ENCODE measurements at regions not wholly inside any gene's neighbourhood (a gene's known extent, or its start where the extent isn't known, plus 50 kb on each side); places are given as distances from the start of the nearest gene placed in this dataset.

DNA sequence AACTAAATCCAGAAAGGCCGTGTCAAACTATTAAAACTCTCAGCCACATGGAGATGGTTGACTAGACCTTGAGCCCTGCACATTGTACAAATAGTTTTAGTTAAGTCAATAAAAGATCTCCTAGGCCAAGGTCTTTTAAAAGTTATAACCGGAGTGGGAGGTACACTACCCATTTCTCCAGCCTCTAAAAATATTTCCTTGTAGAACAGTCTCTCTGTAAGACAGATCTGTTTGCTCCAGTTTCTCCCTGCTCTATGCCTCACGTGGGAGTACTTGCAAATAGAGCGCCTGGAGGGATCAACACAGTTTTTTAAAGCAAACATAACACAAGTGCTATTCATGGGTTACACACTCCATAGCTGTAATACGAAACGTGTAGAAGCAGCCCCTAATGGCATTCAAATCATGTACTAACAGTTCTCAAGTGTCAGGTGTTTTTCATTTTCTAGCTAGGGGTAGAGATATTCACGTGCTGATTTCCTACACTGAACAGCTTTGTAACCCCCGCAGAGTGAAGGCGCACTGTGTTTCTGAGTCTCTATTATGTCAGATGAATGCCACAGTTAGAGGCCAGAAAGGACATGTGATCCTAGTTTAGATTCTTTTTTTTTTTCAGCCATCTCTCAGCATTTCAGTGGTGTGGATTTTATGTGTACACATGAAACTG is 703.4 kb upstream of the GRAMD2B start:
- no peak overlapping the region for H3K27ac Mint-ChIP-seq
- H3K9me3 Mint-ChIP-seq, result no peaks in the 10 kb centered on the region
- H3K4me3 Mint-ChIP-seq, result no peak overlapping the region
- no peaks in the 10 kb centered on the region for H3K27me3 Mint-ChIP-seq (ENCODE audit: low read depth)
- no peaks in the 10 kb centered on the region for H3K36me3 Mint-ChIP-seq (ENCODE audit: low read depth)
- H3K4me1 Mint-ChIP-seq (ENCODE audit: low read depth), result no peaks in the 10 kb centered on the region

DNA sequence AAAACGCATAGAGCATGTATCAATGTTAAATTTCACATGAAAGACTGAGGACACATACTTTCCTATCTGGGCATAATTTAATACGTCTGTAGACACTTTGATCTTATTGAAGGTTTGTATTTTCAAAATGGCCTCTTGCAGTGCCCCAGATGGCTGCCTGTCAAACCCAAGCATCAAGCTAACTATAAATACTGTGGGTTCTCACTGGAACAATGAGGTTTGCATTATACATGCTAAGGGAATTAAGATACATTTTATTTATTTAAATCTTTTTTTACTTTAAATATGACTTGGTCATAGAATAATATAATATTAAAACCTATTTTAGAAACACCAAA is 702.9 kb upstream of the GRAMD2B start:
- no peaks in the 10 kb centered on the region for H3K36me3 Mint-ChIP-seq (ENCODE audit: low read depth)
- no peaks in the 10 kb centered on the region for H3K27me3 Mint-ChIP-seq (ENCODE audit: low read depth)
- no peak overlapping the region for H3K4me3 Mint-ChIP-seq
- no peaks in the 10 kb centered on the region for H3K4me1 Mint-ChIP-seq (ENCODE audit: low read depth)
- no peak overlapping the region for H3K27ac Mint-ChIP-seq
- no peaks in the 10 kb centered on the region for H3K9me3 Mint-ChIP-seq

DNA sequence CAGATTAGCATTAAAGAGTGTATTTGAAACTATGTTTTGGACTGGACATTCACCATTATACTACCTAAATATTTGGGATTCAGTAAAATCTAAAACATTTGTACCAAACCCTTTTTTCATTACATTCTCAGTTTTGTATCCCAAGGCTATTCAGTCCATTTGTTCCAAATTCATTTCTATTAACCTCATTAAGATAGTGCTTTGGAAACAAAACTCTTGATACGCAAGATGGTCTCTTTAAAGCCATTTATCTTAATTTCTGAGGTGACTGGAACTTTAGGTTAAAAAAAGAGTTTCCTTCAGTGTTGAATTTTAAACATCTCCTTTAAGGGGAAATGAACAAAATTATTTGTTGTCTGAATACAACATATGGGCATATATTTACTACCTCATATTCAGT is 702.5 kb upstream of the GRAMD2B start:
- Mint-ChIP-seq H3K9me3 (no peaks in the 10 kb centered on the region), H3K27me3 (ENCODE audit: low read depth) (no peaks in the 10 kb centered on the region), H3K4me3 (no peak overlapping the region), H3K27ac (no peak overlapping the region), H3K4me1 (ENCODE audit: low read depth) (no peaks in the 10 kb centered on the region), H3K36me3 (ENCODE audit: low read depth) (no peaks in the 10 kb centered on the region)

GRCh38 chr5:125722550-125722949 is 700.7 kb upstream of the GRAMD2B start:
- Mint-ChIP-seq H3K4me1 (ENCODE audit: low read depth) (no peaks in the 10 kb centered on the region), H3K27me3 (ENCODE audit: low read depth) (no peaks in the 10 kb centered on the region), H3K4me3 (no peak overlapping the region), H3K27ac (no peak overlapping the region), H3K36me3 (ENCODE audit: low read depth) (no peaks in the 10 kb centered on the region), H3K9me3 (no peaks in the 10 kb centered on the region)

DNA sequence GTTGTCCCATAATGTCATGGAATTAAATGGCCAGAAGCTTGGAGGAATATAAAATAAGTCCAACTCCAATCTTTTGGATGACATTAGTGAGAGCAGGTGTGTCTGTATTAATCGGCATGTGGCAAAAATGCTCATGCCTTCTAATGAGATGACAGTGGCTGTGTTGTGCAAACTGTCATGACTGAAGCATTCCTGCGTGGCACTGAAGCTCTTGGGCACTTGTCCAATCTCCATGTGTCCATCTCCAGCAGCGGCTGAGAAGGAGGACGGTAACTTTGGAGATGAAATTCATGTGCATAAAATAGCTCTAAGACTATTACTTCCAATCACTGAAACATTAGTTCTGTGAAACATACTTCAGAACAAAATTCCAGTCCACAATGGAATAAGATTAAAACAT is 697.5 kb upstream of the GRAMD2B start:
- no peaks in the 10 kb centered on the region for H3K36me3 Mint-ChIP-seq (ENCODE audit: low read depth)
- no peaks in the 10 kb centered on the region for H3K4me1 Mint-ChIP-seq (ENCODE audit: low read depth)
- no peaks in the 10 kb centered on the region for H3K27me3 Mint-ChIP-seq (ENCODE audit: low read depth)
- H3K9me3 Mint-ChIP-seq, result peaks cover 6% of the 10 kb centered on the region
- H3K27ac Mint-ChIP-seq, result no peak overlapping the region
- no peak overlapping the region for H3K4me3 Mint-ChIP-seq

DNA sequence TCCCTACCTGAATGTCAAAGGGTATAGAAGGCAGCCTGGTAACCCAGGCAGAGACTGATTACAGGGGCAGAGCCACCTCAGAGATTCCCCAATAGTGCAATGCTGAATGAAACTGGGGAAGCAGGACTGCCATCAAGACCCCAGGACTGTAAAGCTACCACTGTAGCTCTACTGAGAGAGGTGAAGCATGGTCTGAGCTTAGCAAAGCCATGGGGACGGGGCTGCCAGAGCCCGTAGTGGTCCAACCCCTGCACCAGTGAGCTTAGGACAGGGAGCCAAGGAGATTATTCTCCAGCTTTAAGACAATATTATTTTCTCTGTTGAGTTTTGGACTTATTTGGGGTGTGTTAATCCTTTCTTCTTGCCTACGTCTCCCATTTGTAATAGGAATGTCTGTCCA is 679.3 kb upstream of the GRAMD2B start:
- H3K27me3 Mint-ChIP-seq (ENCODE audit: low read depth), result no peaks in the 10 kb centered on the region
- no peaks in the 10 kb centered on the region for H3K4me1 Mint-ChIP-seq (ENCODE audit: low read depth)
- H3K9me3 Mint-ChIP-seq, result peaks cover 21% of the 10 kb centered on the region
- no peaks in the 10 kb centered on the region for H3K36me3 Mint-ChIP-seq (ENCODE audit: low read depth)
- H3K27ac Mint-ChIP-seq, result no peak overlapping the region
- H3K4me3 Mint-ChIP-seq, result no peak overlapping the region

- peaks cover 8% of the 10 kb centered on the region for H3K9me3 Mint-ChIP-seq
- no peak overlapping the region for H3K4me3 Mint-ChIP-seq
- no peaks in the 10 kb centered on the region for H3K4me1 Mint-ChIP-seq (ENCODE audit: low read depth)
- no peaks in the 10 kb centered on the region for H3K27me3 Mint-ChIP-seq (ENCODE audit: low read depth)
- no peak overlapping the region for H3K27ac Mint-ChIP-seq
- no peaks in the 10 kb centered on the region for H3K36me3 Mint-ChIP-seq (ENCODE audit: low read depth)
These were observed 676.3 kb upstream of the GRAMD2B start for GRCh38 chr5:125746917-125747316.

GRCh38 chr5:125750147-125750860 is 672.9 kb upstream of the GRAMD2B start:
- no peaks in the 10 kb centered on the region for H3K27me3 Mint-ChIP-seq (ENCODE audit: low read depth)
- H3K27ac Mint-ChIP-seq, result no peak overlapping the region
- H3K9me3 Mint-ChIP-seq, result no peaks in the 10 kb centered on the region
- no peaks in the 10 kb centered on the region for H3K36me3 Mint-ChIP-seq (ENCODE audit: low read depth)
- H3K4me3 Mint-ChIP-seq, result no peak overlapping the region
- H3K4me1 Mint-ChIP-seq (ENCODE audit: low read depth), result no peaks in the 10 kb centered on the region

- H3K27me3 Mint-ChIP-seq (ENCODE audit: low read depth), result no peaks in the 10 kb centered on the region
- no peaks in the 10 kb centered on the region for H3K4me1 Mint-ChIP-seq (ENCODE audit: low read depth)
- H3K36me3 Mint-ChIP-seq (ENCODE audit: low read depth), result no peaks in the 10 kb centered on the region
- no peaks in the 10 kb centered on the region for H3K9me3 Mint-ChIP-seq
- no peak overlapping the region for H3K4me3 Mint-ChIP-seq
- H3K27ac Mint-ChIP-seq, result no peak overlapping the region
These were observed 672.4 kb upstream of the GRAMD2B start for GRCh38 chr5:125750861-125751186.

DNA sequence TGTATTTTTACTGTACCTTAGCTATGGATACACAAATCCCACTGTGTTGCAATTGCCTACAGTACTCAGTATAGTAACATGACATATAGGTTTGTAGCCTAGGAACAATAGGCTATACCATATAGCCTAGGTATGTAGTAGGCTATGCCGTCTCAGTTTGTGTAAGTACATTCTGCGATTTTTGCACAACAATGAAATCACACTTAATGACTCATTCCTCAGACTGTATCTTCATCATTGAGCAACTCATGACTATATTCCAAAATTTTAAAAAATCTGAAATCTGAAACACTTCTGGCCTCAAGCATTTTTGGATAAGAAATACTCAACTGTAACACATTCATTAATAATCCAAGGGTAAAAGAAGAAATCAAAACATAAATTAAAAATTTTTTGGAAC is 666.8 kb upstream of the GRAMD2B start:
- Mint-ChIP-seq H3K27me3 (ENCODE audit: low read depth) (no peaks in the 10 kb centered on the region), H3K4me3 (no peak overlapping the region), H3K9me3 (peaks cover 4% of the 10 kb centered on the region), H3K27ac (no peak overlapping the region), H3K4me1 (ENCODE audit: low read depth) (no peaks in the 10 kb centered on the region), H3K36me3 (ENCODE audit: low read depth) (no peaks in the 10 kb centered on the region)

DNA sequence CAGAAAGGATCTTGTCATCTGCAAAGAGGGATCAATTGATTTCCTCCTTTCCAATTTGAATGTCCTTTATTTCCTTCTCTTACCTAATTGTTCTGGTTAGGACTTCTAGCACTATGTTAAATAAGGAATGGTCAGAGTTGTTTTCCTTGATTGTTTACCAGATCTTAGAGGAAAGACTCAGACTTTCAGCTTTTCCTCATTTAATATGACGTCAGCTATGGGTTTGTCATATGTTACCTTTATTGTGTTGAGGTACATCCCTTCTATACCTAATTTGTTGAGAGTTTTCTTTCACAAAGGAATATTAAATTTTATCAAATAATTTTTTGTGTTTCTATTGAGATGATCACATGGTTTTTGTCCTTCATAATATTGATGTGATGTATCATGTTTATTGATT is 656.5 kb upstream of the GRAMD2B start:
- Mint-ChIP-seq H3K27me3 (ENCODE audit: low read depth) (no peaks in the 10 kb centered on the region), H3K4me1 (ENCODE audit: low read depth) (no peaks in the 10 kb centered on the region), H3K4me3 (no peak overlapping the region), H3K9me3 (peaks cover 4% of the 10 kb centered on the region), H3K36me3 (ENCODE audit: low read depth) (no peaks in the 10 kb centered on the region), H3K27ac (no peak overlapping the region)

- Mint-ChIP-seq H3K9me3 (peaks cover 4% of the 10 kb centered on the region), H3K27ac (no peak overlapping the region), H3K4me1 (ENCODE audit: low read depth) (no peaks in the 10 kb centered on the region), H3K36me3 (ENCODE audit: low read depth) (no peaks in the 10 kb centered on the region), H3K4me3 (no peak overlapping the region), H3K27me3 (ENCODE audit: low read depth) (no peaks in the 10 kb centered on the region)
These were observed 647.3 kb upstream of the GRAMD2B start for GRCh38 chr5:125775896-125776295.

GRCh38 chr5:125776656-125777139 is 646.5 kb upstream of the GRAMD2B start:
- H3K4me1 Mint-ChIP-seq (ENCODE audit: low read depth), result no peaks in the 10 kb centered on the region
- no peak overlapping the region for H3K27ac Mint-ChIP-seq
- H3K4me3 Mint-ChIP-seq, result no peak overlapping the region
- H3K9me3 Mint-ChIP-seq, result peaks cover 4% of the 10 kb centered on the region
- no peaks in the 10 kb centered on the region for H3K27me3 Mint-ChIP-seq (ENCODE audit: low read depth)
- no peaks in the 10 kb centered on the region for H3K36me3 Mint-ChIP-seq (ENCODE audit: low read depth)

GRCh38 chr5:125778791-125779190 is 644.4 kb upstream of the GRAMD2B start:
- Mint-ChIP-seq H3K27ac (no peak overlapping the region), H3K36me3 (ENCODE audit: low read depth) (no peaks in the 10 kb centered on the region), H3K4me3 (no peak overlapping the region), H3K4me1 (ENCODE audit: low read depth) (no peaks in the 10 kb centered on the region), H3K27me3 (ENCODE audit: low read depth) (no peaks in the 10 kb centered on the region), H3K9me3 (no peaks in the 10 kb centered on the region)

DNA sequence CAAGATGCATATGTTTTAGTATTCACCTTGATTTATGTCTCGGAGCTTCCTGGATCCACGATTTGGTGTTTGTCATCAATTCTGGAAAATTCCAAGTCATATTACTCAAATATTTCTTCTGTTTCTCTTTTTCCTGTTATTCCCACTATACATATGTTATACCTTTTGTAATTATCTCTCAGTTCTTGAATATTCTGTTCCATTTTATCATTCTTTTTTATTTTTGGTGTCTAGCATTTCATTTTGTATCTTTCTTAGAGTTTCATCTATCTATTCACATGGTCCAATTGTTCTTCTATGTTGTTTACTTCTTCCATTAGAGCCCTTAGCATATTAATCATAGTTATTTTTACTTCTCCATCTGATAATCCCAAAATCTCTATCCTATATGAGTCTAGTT is 637.8 kb upstream of the GRAMD2B start:
- Mint-ChIP-seq H3K4me1 (ENCODE audit: low read depth) (no peaks in the 10 kb centered on the region), H3K36me3 (ENCODE audit: low read depth) (no peaks in the 10 kb centered on the region), H3K27ac (no peak overlapping the region), H3K9me3 (peaks cover 4% of the 10 kb centered on the region), H3K4me3 (no peak overlapping the region), H3K27me3 (ENCODE audit: low read depth) (no peaks in the 10 kb centered on the region)
